ENCODE measurements at regions not wholly inside any gene's neighbourhood (a gene's known extent, or its start where the extent isn't known, plus 50 kb on each side); places are given as distances from the start of the nearest gene placed in this dataset.

DNA sequence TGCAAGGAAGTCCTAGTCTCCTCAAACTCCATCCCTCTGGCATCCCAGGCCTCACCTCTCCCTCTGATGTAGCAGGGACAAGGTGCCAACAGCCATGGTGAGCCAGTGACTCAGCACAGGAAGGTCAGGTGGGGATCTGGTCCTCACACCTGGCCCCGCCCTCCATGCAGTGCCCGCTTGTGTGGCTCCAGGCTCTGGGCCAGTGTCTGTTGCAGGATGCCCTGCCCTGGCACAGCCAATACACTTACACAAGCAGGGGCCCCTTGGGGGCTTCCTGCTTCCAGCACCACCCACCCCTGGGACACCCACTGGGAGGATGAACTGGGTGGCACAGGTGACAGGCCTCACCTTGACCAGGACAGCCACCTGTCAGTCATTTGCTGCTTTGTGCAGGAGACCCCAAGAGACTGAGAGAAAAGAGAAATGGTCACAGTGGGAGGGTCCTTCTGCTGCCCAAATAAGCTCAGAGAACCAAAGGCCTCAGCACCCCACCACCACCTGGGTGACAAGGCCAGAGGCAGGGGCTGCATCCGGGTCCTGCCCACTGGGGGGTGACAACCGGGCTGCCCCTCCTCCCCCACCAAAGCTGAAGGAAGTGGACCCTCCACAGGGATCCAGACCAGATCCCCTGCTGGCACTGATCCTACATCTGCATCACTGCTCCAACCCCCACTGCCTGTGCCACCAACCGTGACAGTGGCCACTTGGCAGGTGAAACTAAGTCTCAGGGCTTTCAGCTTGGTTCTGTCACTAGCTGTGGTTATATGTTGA, 658.8 kb upstream of the DEFB115 start:
- TF ChIP-seq, protein P1, sequence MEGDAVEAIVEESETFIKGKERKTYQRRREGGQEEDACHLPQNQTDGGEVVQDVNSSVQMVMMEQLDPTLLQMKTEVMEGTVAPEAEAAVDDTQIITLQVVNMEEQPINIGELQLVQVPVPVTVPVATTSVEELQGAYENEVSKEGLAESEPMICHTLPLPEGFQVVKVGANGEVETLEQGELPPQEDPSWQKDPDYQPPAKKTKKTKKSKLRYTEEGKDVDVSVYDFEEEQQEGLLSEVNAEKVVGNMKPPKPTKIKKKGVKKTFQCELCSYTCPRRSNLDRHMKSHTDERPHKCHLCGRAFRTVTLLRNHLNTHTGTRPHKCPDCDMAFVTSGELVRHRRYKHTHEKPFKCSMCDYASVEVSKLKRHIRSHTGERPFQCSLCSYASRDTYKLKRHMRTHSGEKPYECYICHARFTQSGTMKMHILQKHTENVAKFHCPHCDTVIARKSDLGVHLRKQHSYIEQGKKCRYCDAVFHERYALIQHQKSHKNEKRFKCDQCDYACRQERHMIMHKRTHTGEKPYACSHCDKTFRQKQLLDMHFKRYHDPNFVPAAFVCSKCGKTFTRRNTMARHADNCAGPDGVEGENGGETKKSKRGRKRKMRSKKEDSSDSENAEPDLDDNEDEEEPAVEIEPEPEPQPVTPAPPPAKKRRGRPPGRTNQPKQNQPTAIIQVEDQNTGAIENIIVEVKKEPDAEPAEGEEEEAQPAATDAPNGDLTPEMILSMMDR (IDR thresholded peaks at IDR 0.05), result no peak

DNA sequence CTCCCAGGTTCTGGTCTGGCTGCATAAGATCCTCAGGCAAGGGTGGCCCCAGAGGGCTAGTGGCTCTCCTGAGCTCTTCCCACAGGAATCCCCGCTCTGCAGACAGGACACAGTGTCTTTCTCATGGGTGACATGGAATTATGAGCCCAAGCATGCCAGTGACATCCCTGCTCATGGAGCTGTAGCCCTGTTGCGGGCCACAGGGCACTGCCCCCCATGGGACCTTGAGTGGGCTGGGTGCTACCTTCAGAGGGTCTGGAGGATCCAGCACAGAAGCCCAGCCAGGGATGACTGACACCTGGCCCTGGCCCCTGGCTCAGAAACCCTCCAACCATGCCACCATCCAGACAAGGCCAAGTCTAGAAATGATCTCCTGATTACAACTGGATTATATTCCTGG, 657.5 kb upstream of the DEFB115 start:
- TF ChIP-seq, protein P1 (IDR thresholded peaks at IDR 0.05), result no peak

DNA sequence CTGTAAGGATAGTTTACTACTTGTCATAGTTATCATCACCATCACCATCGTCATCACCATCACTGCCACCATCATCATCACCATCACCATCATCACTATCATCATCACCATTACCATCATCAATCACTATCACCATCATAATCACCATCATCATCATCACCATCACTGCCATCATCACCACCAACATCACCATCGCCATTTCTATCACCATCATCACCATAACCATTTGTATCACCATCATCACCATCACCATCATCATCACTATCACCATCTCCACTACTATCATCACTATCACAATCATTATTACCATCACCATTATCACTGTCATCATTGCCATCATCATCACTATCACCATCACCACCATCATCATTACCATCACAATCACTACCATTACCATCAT, 655.5 kb upstream of the DEFB115 start:
- TF ChIP-seq, protein P1 (IDR thresholded peaks at IDR 0.05), result no peak

DNA sequence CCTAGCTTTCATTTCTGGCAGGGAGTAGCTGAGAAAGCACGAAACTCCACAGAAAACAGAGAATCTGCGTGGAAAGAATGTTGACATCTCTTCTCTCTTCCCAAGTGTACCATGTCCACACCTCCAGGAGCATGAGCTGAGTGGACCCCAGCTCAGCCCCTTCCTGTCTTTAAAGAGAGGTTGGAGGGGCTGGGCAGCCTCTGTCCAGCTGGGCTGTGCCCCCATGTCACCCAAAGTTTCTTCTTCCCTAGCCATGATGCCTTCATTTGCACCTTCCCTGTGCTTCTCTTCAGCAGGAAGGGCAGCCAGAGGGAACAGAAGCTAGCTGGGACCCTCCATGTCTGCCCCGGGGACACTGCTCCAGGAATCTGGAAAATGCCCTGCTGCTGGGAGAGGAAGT, 655.0 kb upstream of the DEFB115 start:
- TF ChIP-seq, protein P1 (IDR thresholded peaks at IDR 0.05), result no peak

DNA sequence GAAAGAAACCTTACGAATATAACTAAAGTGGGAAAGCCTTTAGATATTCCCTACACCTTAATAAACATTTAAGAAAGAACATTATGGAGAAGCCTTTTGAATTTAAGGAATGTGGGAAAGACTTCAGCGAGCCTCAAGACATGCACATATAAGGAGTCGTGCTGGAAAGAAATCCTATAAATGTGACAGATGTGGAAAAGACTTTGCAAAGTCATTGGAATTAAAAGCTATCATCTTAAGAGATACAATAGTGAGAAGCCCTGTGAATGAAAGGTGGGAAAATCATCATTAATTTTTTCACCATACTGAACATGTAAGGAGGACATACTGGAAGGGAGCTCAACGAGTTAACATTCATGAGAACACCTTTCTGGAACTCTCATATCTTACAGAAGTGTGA, 650.5 kb upstream of the DEFB115 start:
- TF ChIP-seq, protein P1 (IDR thresholded peaks at IDR 0.05), result no peak

DNA sequence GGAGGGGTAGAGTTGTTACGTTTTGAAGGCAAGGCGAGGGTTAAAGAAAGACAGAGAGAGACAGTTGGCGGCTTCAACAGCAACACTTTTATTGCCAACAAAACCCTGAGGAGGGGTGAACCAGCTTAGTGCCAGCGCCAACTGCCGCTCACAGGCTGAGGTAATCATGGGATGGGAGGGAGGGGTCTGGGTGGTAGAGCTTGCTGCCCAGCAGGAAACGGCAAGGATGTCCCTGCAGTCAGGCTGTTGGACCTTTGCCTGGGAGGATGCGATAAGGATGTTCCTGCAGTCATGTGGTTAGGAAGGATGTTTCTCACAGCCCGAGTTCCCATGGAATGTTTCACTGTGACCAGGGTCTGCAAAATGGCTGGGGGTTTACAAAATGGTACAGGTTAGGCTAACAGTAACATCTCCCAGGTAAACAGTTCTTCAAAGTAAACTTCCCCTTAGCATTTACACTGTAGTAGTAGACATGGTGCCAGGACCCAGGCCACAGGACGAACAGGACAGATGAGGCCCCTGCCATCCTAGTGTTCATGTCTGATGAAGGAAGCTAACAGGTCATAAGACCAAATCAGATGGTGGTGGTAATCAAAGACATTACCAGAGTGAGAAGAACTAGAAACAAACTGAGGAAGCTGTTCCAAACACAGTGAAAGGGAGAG, 647.3 kb upstream of the DEFB115 start:
- TF ChIP-seq, protein P1 (IDR thresholded peaks at IDR 0.05), result no peak

DNA sequence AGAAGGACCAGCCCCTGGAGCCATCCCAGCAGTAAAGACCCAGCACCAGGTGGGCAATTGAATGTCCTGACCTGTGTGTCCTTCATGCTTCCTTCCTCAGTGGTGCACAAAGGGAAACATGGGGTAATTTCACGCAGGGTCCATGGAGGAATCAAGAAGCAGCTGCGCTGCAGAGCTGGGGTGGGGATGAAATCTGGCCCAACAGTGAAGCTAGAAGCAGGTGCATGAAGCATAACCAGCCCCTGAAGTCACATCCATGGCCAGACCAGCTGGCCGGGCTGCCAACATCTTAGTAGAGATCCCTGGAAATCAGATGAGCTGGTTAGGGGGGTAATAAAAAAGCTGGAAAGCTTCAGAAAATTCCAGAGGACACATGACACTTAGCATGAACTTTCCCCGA, 646.7 kb upstream of the DEFB115 start:
- TF ChIP-seq, protein P1 (IDR thresholded peaks at IDR 0.05), result no peak

All from LNCAP (cell line).